Uterus (tissue), 3 donors: ENCODE measurements at regions not wholly inside any gene's neighbourhood (a gene's known extent, or its start where the extent isn't known, plus 50 kb on each side); places are given as distances from the start of the nearest gene placed in this dataset.
A peak's percentile ranks its signal among the peaks of the same experiment; 100 is the strongest.

Source experiments
- DNase-seq, 2 donors: peaks; one replicate each; pipeline ENCODE4 v3.0.0-alpha.2; 2019 to 2020
- H3K27ac ChIP-seq, 2 donors: fragments of 200-600 bp; sonication (generic); 1 replicate in 1 of 2; 2 replicates in 1 of 2; pipeline ENCODE4 v1.5.1; 2016 to 2018
- H3K27me3 ChIP-seq, 2 donors: fragments of 200-600 bp; sonication (generic); one replicate each; pipeline ENCODE4 v1.5.1; 2018 to 2019; ENCODE audit warnings: control low read depth in 1 of 2
- H3K36me3 ChIP-seq, 2 donors: fragments of 200-600 bp; sonication (generic); one replicate each; pipeline ENCODE4 v1.5.1; 2019; ENCODE audit warnings: control low read depth in 1 of 2
- H3K4me1 ChIP-seq, 2 donors: fragments of 200-600 bp; sonication (generic); one replicate each; pipeline ENCODE4 v1.5.1; 2018 to 2019; ENCODE audit warnings: control low read depth in 1 of 2
- H3K4me3 ChIP-seq, 2 donors: fragments of 200-600 bp; sonication (generic); 1 replicate in 1 of 2; 2 replicates in 1 of 2; pipeline ENCODE4 v1.5.1; 2018 to 2019; ENCODE audit warnings: mild to moderate bottlenecking in 1 of 2
- H3K9me3 ChIP-seq, 2 donors: fragments of 200-600 bp; sonication (generic); one replicate each; pipeline ENCODE4 v1.5.1; 2019; ENCODE audit warnings: control low read depth in 1 of 2
- POLR2A ChIP-seq, 2 donors: fragments of 450-650 bp; IDR thresholded peaks; one replicate each; pipeline ENCODE4 v1.6.1; 2016; ENCODE audit warnings: antibody characterized with exemption in 2 of 2, mild to moderate bottlenecking in 1 of 2, moderate library complexity in 1 of 2
- intact Hi-C: fragments of 100-400 bp; cut with DNase I; formaldehyde crosslinking; loops from one replicate; pipeline ENCODE4 v1.15.1; 2023; ENCODE audit warnings: low total_unique reads
- TF ChIP-seq, protein P1 (sequence below), 4 experiments: fragments of 200-600 bp in 2 of 4; fragments of 450-650 bp in 2 of 4; sonication (generic) in 2 of 4; IDR thresholded peaks; one replicate each; pipeline ENCODE4 v1.5.1; 2016 to 2019; ENCODE audit warnings: antibody characterized with exemption in 4 of 4, mild to moderate bottlenecking in 2 of 4, moderate library complexity in 1 of 4
- donor health status: DM: yes; HTN: yes; CAD: no.

- Histone ChIP-seq H3K27ac (no peak overlapping the region), H3K9me3 (no peaks in the 10 kb centered on the region), H3K4me3 (no peak overlapping the region), H3K27me3 (no peaks in the 10 kb centered on the region), H3K4me1 (no peaks in the 10 kb centered on the region), H3K36me3 (no peaks in the 10 kb centered on the region)
- intact Hi-C loops = no loop called here
- TF ChIP-seq, protein P1, sequence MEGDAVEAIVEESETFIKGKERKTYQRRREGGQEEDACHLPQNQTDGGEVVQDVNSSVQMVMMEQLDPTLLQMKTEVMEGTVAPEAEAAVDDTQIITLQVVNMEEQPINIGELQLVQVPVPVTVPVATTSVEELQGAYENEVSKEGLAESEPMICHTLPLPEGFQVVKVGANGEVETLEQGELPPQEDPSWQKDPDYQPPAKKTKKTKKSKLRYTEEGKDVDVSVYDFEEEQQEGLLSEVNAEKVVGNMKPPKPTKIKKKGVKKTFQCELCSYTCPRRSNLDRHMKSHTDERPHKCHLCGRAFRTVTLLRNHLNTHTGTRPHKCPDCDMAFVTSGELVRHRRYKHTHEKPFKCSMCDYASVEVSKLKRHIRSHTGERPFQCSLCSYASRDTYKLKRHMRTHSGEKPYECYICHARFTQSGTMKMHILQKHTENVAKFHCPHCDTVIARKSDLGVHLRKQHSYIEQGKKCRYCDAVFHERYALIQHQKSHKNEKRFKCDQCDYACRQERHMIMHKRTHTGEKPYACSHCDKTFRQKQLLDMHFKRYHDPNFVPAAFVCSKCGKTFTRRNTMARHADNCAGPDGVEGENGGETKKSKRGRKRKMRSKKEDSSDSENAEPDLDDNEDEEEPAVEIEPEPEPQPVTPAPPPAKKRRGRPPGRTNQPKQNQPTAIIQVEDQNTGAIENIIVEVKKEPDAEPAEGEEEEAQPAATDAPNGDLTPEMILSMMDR (IDR thresholded peaks at IDR 0.05) = no peak
- TF ChIP-seq POLR2A (IDR thresholded peaks at IDR 0.05) = no peak
- DNase-seq = no peak
Observed at GRCh38 chrX:9282325-9282724, 182.5 kb upstream of the TBL1X start.

GRCh38 chrX:9285342-9285771, 179.5 kb upstream of the TBL1X start:
- H3K36me3 ChIP-seq = no peaks in the 10 kb centered on the region
- TF ChIP-seq, protein P1 (IDR thresholded peaks at IDR 0.05) = no peak
- TF ChIP-seq POLR2A (IDR thresholded peaks at IDR 0.05) = no peak
- H3K4me1 ChIP-seq = no peaks in the 10 kb centered on the region
- no peak for DNase-seq
- intact Hi-C loops = no loop called here
- no peaks in the 10 kb centered on the region for H3K9me3 ChIP-seq
- no peak overlapping the region for H3K4me3 ChIP-seq
- H3K27ac ChIP-seq = no peak overlapping the region
- H3K27me3 ChIP-seq = no peaks in the 10 kb centered on the region

DNA sequence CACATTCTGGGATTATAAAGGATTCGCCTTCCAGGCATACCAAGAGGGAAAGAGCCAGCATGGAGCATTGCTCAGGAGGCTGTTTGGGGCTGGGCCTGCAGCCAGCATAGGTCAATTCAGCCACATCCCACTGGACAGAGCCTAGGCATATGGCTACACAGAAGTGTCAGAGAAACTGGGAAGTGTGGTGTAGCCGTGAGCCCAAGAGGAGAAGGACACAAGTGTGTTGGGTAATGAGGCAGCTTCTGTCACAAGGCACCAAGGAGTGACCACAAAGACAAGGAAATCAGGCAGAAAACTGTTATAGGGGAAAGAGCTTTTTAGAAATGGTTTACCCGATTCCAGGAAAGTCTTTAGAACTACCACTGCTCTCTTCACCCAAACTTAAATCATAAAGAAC, 178.6 kb upstream of the TBL1X start:
- Histone ChIP-seq H3K36me3 (no peaks in the 10 kb centered on the region), H3K27ac (no peak overlapping the region), H3K4me1 (no peaks in the 10 kb centered on the region), H3K4me3 (no peak overlapping the region), H3K9me3 (no peaks in the 10 kb centered on the region), H3K27me3 (no peaks in the 10 kb centered on the region)
- TF ChIP-seq POLR2A (IDR thresholded peaks at IDR 0.05) = no peak
- TF ChIP-seq, protein P1 (IDR thresholded peaks at IDR 0.05) = no peak
- DNase-seq = no peak
- intact Hi-C loops = no loop called here

GRCh38 chrX:9291629-9292028, 173.2 kb upstream of the TBL1X start:
- Histone ChIP-seq H3K27me3 (no peaks in the 10 kb centered on the region), H3K4me1 (no peaks in the 10 kb centered on the region), H3K36me3 (no peaks in the 10 kb centered on the region), H3K4me3 (peak overlapping the region in 1 of 2 donors; percentile 19), H3K27ac (peak overlapping the region; percentile 35 to 60), H3K9me3 (no peaks in the 10 kb centered on the region)
- TF ChIP-seq, protein P1 (IDR thresholded peaks at IDR 0.05) = no peak
- TF ChIP-seq POLR2A (IDR thresholded peaks at IDR 0.05) = no peak
- intact Hi-C loops = no loop called here
- DNase-seq = no peak

DNA sequence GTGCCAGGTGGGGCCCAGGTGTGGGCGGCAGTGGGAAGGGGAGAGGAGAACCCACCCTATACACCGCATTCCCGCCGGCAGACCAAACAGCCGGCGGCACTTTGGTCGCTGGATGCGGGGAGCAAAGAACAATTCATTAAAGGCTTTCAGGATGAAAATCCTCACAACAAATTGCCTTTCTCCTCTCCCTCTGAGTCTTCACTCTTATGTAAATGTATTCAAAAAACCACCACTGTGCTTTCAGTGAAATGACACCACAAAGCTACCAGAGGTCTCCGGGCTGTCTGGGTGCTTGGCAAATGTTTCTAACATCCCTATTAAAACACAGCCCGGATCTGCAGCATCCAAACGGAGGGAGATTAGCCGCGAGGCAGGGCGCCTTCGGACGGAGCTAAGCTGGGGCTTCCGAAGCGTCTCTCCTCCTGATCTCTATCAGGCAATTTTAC, 171.8 kb upstream of the TBL1X start:
- H3K4me3 ChIP-seq = no peak overlapping the region
- no peaks in the 10 kb centered on the region for H3K27me3 ChIP-seq
- no peaks in the 10 kb centered on the region for H3K9me3 ChIP-seq
- no peaks in the 10 kb centered on the region for H3K36me3 ChIP-seq
- no peak for DNase-seq
- no peaks in the 10 kb centered on the region for H3K4me1 ChIP-seq
- intact Hi-C loops = no loop called here
- TF ChIP-seq, protein P1 (IDR thresholded peaks at IDR 0.05) = no peak
- TF ChIP-seq POLR2A (IDR thresholded peaks at IDR 0.05) = no peak
- peak overlapping the region in 1 of 2 donors; percentile 52 for H3K27ac ChIP-seq
